Activated T-cell treated with anti-CD3 and anti-CD28 coated beads for 24 hours (primary cell): ENCODE measurements at regions not wholly inside any gene's neighbourhood (a gene's known extent, or its start where the extent isn't known, plus 50 kb on each side); places are given as distances from the start of the nearest gene placed in this dataset.

ENCODE experiments used
- DNase-seq: peaks from one replicate; pipeline ENCODE4 v3.0.0-alpha.2; 2020; ENCODE audit warnings: low read depth

GRCh38 chr9:121601194-121601593 is 50.2 kb upstream of the DAB2IP start:
- no peak for DNase-seq
